Body of pancreas (tissue), 4 donors: ENCODE measurements at regions not wholly inside any gene's neighbourhood (a gene's known extent, or its start where the extent isn't known, plus 50 kb on each side); places are given as distances from the start of the nearest gene placed in this dataset.

Experiments used
- CTCF ChIP-seq, 7 experiments: fragments of 450-650 bp in 4 of 7; fragments of 200-600 bp in 3 of 7; sonication (generic) in 3 of 7; IDR thresholded peaks; one replicate each; pipeline ENCODE4 v1.5.1; 2016 to 2019; ENCODE audit warnings: antibody characterized with exemption in 7 of 7
- POLR2A ChIP-seq, 3 donors: fragments of 450-650 bp; IDR thresholded peaks; one replicate each; pipeline ENCODE4 v1.6.1; 2016; ENCODE audit warnings: antibody characterized with exemption in 3 of 3, mild to moderate bottlenecking in 2 of 3

- TF ChIP-seq CTCF (IDR thresholded peaks at IDR 0.05) (no peak), POLR2A (IDR thresholded peaks at IDR 0.05) (no peak)
Measured at GRCh38 chr17:77803726-77804125, 154.8 kb upstream of the TNRC6C start.
